B cell (primary cell): ENCODE measurements at regions not wholly inside any gene's neighbourhood (a gene's known extent, or its start where the extent isn't known, plus 50 kb on each side); places are given as distances from the start of the nearest gene placed in this dataset.

Experiments
- ATAC-seq: fragments of 200-7000 bp; cut with Tn5 transposase; one replicate; pipeline ENCODE4 v1.10.0; 2021; ENCODE audit warnings: low read depth, mild to moderate bottlenecking, moderate number of reproducible peaks, moderate library complexity
- CTCF ChIA-PET: fragments of 350-600 bp; sonication (Branson Sonifier 250); formaldehyde crosslinking; loops from one replicate; lab custom pipeline; 2021; ENCODE audit warnings: antibody characterized with exemption, inconsistent platforms; lab: Charles Lee
- POLR2A ChIA-PET: fragments of 350-600 bp; sonication (Branson Sonifier 250); formaldehyde crosslinking; loops from one replicate; lab custom pipeline; 2021; ENCODE audit warnings: antibody characterized with exemption; lab: Charles Lee
- DNase-seq: peaks from one replicate; pipeline ENCODE4 v3.0.0; 2013
- H2AFZ ChIP-seq: 2 replicates; pipeline ENCODE4 v1.6.1; 2012; ENCODE audit warnings: mild to moderate bottlenecking, low read depth, low read length; ENCODE audit not compliant: insufficient read depth, poor library complexity, severe bottlenecking
- H3K27ac ChIP-seq, 2 donors: 1 replicate in 1 of 2; 2 replicates in 1 of 2; pipeline ENCODE4 v1.5.1; 2012 to 2013; ENCODE audit warnings: low read length in 2 of 2, mild to moderate bottlenecking in 2 of 2, moderate library complexity in 1 of 2
- H3K27me3 ChIP-seq, 4 experiments: fragments of 200-600 bp in 1 of 4; sonication (generic) in 1 of 4; replicated peaks in 1 of 4; 1 replicate in 2 of 4; 2 replicates in 2 of 4; pipeline versions ENCODE4 v1.6.1 to v1.7.0; 2013 to 2016; ENCODE audit warnings: low read length in 3 of 4, mild to moderate bottlenecking in 2 of 4, mixed read lengths in 1 of 4, moderate library complexity in 1 of 4; ENCODE audit not compliant: insufficient read depth in 4 of 4, control insufficient read depth in 3 of 4; ENCODE audit errors: control extremely low read depth in 1 of 4
- H3K36me3 ChIP-seq, 2 experiments: replicated peaks in 1 of 2; 1 replicate in 1 of 2; 2 replicates in 1 of 2; pipeline versions ENCODE4 v1.6.1 to v1.7.1; 2013; ENCODE audit warnings: low read length in 1 of 2; ENCODE audit not compliant: insufficient read depth in 2 of 2, control insufficient read depth in 1 of 2; ENCODE audit errors: control extremely low read depth in 1 of 2, extremely low read depth in 1 of 2
- H3K4me1 ChIP-seq, 2 donors: fragments of 200-600 bp in 1 of 2; sonication (generic) in 1 of 2; 1 replicate in 1 of 2; 2 replicates in 1 of 2; pipeline versions ENCODE4 v1.5.1 to v1.6.1; 2013 to 2017; ENCODE audit warnings: low read length in 2 of 2; ENCODE audit not compliant: control insufficient read depth in 2 of 2, insufficient read depth in 2 of 2
- H3K4me2 ChIP-seq: replicated peaks from 2 replicates; pipeline ENCODE3; 2012; ENCODE audit warnings: mild to moderate bottlenecking, low read depth, low read length; ENCODE audit not compliant: poor library complexity, severe bottlenecking
- H3K4me3 ChIP-seq, 5 experiments: fragments of 200-600 bp in 1 of 5; sonication (generic) in 1 of 5; 1 replicate in 3 of 5; 2 replicates in 2 of 5; pipeline versions ENCODE4 v1.5.1 to v1.7.0; 2011 to 2016; ENCODE audit warnings: low read length in 4 of 5, mild to moderate bottlenecking in 4 of 5, low read depth in 2 of 5, control low read depth in 1 of 5, moderate library complexity in 1 of 5; ENCODE audit not compliant: insufficient read depth in 1 of 5; ENCODE audit errors: control extremely low read depth in 1 of 5, extremely low read depth in 1 of 5
- H3K79me2 ChIP-seq: fragments of 200-600 bp; sonication (generic); one replicate; pipeline ENCODE4 v1.6.0; 2016; ENCODE audit warnings: low read length; ENCODE audit not compliant: control insufficient read depth, insufficient read depth
- H3K9ac ChIP-seq: fragments of 200-600 bp; sonication (generic); 2 replicates; pipeline ENCODE4 v1.6.1; 2017; ENCODE audit warnings: mild to moderate bottlenecking, low read length, moderate library complexity
- H3K9me3 ChIP-seq, 3 donors: one replicate each; pipeline versions ENCODE4 v1.6.1 to v1.7.1; 2013; ENCODE audit warnings: low read length in 2 of 3; ENCODE audit not compliant: control insufficient read depth in 2 of 3, insufficient read depth in 1 of 3; ENCODE audit errors: control extremely low read depth in 1 of 3
- H4K20me1 ChIP-seq: 2 replicates; pipeline ENCODE4 v1.6.0; 2012; ENCODE audit warnings: mild to moderate bottlenecking, low read length; ENCODE audit not compliant: insufficient read depth, control insufficient read depth, poor library complexity, severe bottlenecking
- H3K27ac Mint-ChIP-seq: one replicate; pipeline ENCODE4 v1.8.0; 2021; ENCODE audit warnings: mixed read lengths
- H3K27me3 Mint-ChIP-seq: one replicate; pipeline ENCODE4 v1.8.0; 2021; ENCODE audit warnings: mixed read lengths
- H3K4me1 Mint-ChIP-seq: one replicate; pipeline ENCODE4 v1.8.0; 2021; ENCODE audit warnings: mixed read lengths
- H3K4me3 Mint-ChIP-seq: one replicate; pipeline ENCODE4 v1.8.0; 2021; ENCODE audit warnings: mixed read lengths
- H3K9me3 Mint-ChIP-seq: one replicate; pipeline ENCODE4 v1.8.0; 2022; ENCODE audit warnings: mixed read lengths; ENCODE audit not compliant: insufficient read depth
- EZH2 ChIP-seq: IDR thresholded peaks from 2 replicates; pipeline ENCODE4 v1.6.1; 2012; ENCODE audit warnings: borderline replicate concordance, low read depth, mild to moderate bottlenecking, moderate library complexity, low read length; ENCODE audit not compliant: insufficient read depth, poor library complexity, severe bottlenecking
- WGBS: methylation state at CpG from one replicate; pipeline ENCODE4 v1.1.5; 2013; ENCODE audit warnings: missing lambda C conversion rate; ENCODE audit not compliant: insufficient coverage; 5-methylcytosine and 5-hydroxymethylcytosine counted together
- intact Hi-C: fragments of 100-400 bp; cut with micrococcal nuclease; formaldehyde crosslinking; loops from one replicate; pipeline ENCODE4 v1.10.0; 2022
- TF ChIP-seq, protein P1 (sequence below): fragments of 200-600 bp; IDR thresholded peaks from one replicate; pipeline ENCODE4 v1.8.0; 2022; ENCODE audit warnings: antibody characterized with exemption, mild to moderate bottlenecking

DNA sequence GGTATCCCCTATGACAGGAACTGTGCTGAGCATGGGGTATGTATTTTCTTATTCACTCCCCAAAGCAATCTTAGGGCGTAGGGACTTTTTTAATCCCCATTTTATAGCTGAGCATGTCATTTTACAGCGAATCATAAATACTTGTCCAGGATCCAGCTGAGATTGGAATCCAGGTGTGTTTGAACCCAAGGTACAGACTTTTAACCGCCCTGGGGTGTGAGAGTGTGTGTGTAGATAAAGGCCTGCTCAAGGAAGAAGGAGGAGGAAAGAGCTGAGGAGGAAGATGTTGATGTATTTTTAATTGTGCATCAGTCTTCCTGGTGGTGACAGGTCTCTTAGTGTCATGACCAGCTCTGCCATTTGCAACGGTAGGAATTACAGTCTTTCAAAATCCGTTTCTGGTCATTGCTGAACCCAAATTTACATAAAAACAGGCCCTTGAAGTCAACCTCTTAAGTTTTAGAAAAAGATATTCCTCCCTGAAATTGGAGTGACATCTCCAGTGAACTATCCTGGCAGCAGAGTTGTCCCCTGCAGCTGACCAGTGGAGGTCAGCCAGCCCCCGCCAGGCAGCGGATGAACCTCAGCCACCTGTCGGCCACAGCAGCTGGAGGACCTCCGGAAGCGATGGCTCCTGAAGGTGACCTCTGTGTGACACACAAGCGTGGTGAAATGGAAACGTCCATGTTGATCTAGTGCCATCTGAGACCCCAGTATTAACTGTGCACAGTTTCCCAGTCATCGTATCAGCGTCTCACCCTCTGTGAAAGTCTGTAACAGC, 92.8 kb upstream of the MITF start:
- no peaks in the 10 kb centered on the region for H4K20me1 ChIP-seq
- Mint-ChIP-seq H3K4me3 (no peak overlapping the region), H3K27ac (no peak overlapping the region), H3K4me1 (no peaks in the 10 kb centered on the region), H3K9me3 (no peaks in the 10 kb centered on the region), H3K27me3 (no peaks in the 10 kb centered on the region)
- intact Hi-C loops: no loop called here
- no peak for DNase-seq
- WGBS: 94% methylated on average over 12 of the region's 14 CpGs
- H3K27me3 ChIP-seq: no peaks in the 10 kb centered on the region
- H3K4me2 ChIP-seq: no peak overlapping the region
- no peaks in the 10 kb centered on the region for H3K36me3 ChIP-seq
- H3K79me2 ChIP-seq: no peaks in the 10 kb centered on the region
- H3K4me3 ChIP-seq: no peak overlapping the region
- no peak overlapping the region for H3K9ac ChIP-seq
- no peaks in the 10 kb centered on the region for H3K4me1 ChIP-seq
- H3K27ac ChIP-seq: no peak overlapping the region
- CTCF ChIA-PET: no interaction called here
- no peaks in the 10 kb centered on the region for H3K9me3 ChIP-seq
- POLR2A ChIA-PET: no interaction called here
- ATAC-seq: no peak
- H2AFZ ChIP-seq: no peak overlapping the region
- TF ChIP-seq, protein P1, sequence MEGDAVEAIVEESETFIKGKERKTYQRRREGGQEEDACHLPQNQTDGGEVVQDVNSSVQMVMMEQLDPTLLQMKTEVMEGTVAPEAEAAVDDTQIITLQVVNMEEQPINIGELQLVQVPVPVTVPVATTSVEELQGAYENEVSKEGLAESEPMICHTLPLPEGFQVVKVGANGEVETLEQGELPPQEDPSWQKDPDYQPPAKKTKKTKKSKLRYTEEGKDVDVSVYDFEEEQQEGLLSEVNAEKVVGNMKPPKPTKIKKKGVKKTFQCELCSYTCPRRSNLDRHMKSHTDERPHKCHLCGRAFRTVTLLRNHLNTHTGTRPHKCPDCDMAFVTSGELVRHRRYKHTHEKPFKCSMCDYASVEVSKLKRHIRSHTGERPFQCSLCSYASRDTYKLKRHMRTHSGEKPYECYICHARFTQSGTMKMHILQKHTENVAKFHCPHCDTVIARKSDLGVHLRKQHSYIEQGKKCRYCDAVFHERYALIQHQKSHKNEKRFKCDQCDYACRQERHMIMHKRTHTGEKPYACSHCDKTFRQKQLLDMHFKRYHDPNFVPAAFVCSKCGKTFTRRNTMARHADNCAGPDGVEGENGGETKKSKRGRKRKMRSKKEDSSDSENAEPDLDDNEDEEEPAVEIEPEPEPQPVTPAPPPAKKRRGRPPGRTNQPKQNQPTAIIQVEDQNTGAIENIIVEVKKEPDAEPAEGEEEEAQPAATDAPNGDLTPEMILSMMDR: no peak
- no peak for TF ChIP-seq EZH2

DNA sequence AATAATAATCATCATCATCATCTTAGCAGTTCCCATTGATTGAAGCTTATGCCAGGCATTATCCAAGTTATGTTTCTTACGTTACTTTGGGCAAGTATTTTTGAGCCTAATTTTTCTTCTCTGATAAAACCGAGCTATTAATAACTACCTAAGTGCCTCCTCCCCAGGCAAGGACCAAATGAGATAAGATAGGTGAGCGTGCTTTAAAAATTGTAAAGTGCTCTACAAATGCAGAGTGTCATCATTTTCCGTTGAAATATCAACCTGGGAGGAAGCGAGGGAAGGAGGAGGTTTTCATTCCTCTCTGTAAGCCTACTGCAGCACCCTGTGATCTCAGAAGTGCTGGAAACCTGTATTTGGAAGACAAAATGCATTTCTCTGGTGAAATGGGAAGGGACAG, 96.7 kb upstream of the MITF start:
- Histone ChIP-seq H2AFZ (no peak overlapping the region), H3K27ac (no peak overlapping the region), H3K4me2 (no peak overlapping the region), H3K36me3 (no peaks in the 10 kb centered on the region), H3K9ac (no peak overlapping the region), H4K20me1 (no peaks in the 10 kb centered on the region), H3K27me3 (no peaks in the 10 kb centered on the region), H3K4me3 (no peak overlapping the region), H3K4me1 (no peaks in the 10 kb centered on the region), H3K9me3 (no peaks in the 10 kb centered on the region), H3K79me2 (no peaks in the 10 kb centered on the region)
- Mint-ChIP-seq H3K9me3 (peaks cover 2% of the 10 kb centered on the region), H3K27ac (no peak overlapping the region), H3K4me1 (no peaks in the 10 kb centered on the region), H3K4me3 (no peak overlapping the region), H3K27me3 (peaks cover 16% of the 10 kb centered on the region)
- WGBS: no CpG with 5 or more reads among the region's 5 CpGs
- DNase-seq: no peak
- intact Hi-C loops: no loop called here
- POLR2A ChIA-PET: no interaction called here
- no peak for ATAC-seq
- TF ChIP-seq, protein P1: no peak
- TF ChIP-seq EZH2: no peak
- CTCF ChIA-PET: no interaction called here
